ENCODE measurements at regions not wholly inside any gene's neighbourhood (a gene's known extent, or its start where the extent isn't known, plus 50 kb on each side); places are given as distances from the start of the nearest gene placed in this dataset.

- no peak overlapping the region for H3K4me2 ChIP-seq (ENCODE audit: insufficient read depth, low read length)
- H3K4me3 ChIP-seq (ENCODE audit: low read depth in 1 of 2, low read length in 2 of 2) = no peak overlapping the region
- no peak overlapping the region for H3K9ac ChIP-seq (ENCODE audit: low read depth, low read length)
- H3K27me3 ChIP-seq (ENCODE audit: insufficient read depth, low read length, poor library complexity) = no peaks in the 10 kb centered on the region
- ATAC-seq (ENCODE audit: insufficient read depth, low read depth) = no peak
- H4K20me1 ChIP-seq (ENCODE audit: insufficient read depth, low read length) = no peaks in the 10 kb centered on the region
- H3K4me1 ChIP-seq (ENCODE audit: insufficient read depth, low read length) = no peaks in the 10 kb centered on the region
- H3K36me3 ChIP-seq (ENCODE audit: insufficient read depth, low read length) = no peaks in the 10 kb centered on the region
- H3K79me2 ChIP-seq (ENCODE audit: insufficient read depth, low read length) = no peaks in the 10 kb centered on the region
- H2AFZ ChIP-seq (ENCODE audit: low read depth, low read length) = no peak overlapping the region
- no peaks in the 10 kb centered on the region for H3K9me3 ChIP-seq (ENCODE audit: insufficient read depth, low read length, severe bottlenecking)
- H3K27ac ChIP-seq (ENCODE audit: low read length) = no peak overlapping the region
- TF ChIP-seq EZH2 (IDR thresholded peaks at IDR 0.05; ENCODE audit: borderline replicate concordance, low read depth, low read length, severe bottlenecking) (no peak), CTCF (IDR thresholded peaks at IDR 0.05; ENCODE audit: borderline replicate concordance, extremely low read depth, low read length, poor library complexity, severe bottlenecking) (no peak)
- DNase-seq = no peak
These were observed 167.0 kb downstream of the TLE3 start for GRCh38 chr15:69930754-69931153.

GRCh38 chr15:69931156-69931555 is 166.6 kb downstream of the TLE3 start:
- H3K4me1 ChIP-seq (ENCODE audit: insufficient read depth, low read length) = no peaks in the 10 kb centered on the region
- H4K20me1 ChIP-seq (ENCODE audit: insufficient read depth, low read length) = no peaks in the 10 kb centered on the region
- H3K27me3 ChIP-seq (ENCODE audit: insufficient read depth, low read length, poor library complexity) = no peaks in the 10 kb centered on the region
- no peak for TF ChIP-seq EZH2 (IDR thresholded peaks at IDR 0.05; ENCODE audit: borderline replicate concordance, low read depth, low read length, severe bottlenecking)
- TF ChIP-seq CTCF (IDR thresholded peaks at IDR 0.05; ENCODE audit: borderline replicate concordance, extremely low read depth, low read length, poor library complexity, severe bottlenecking) = no peak
- H2AFZ ChIP-seq (ENCODE audit: low read depth, low read length) = no peak overlapping the region
- no peak overlapping the region for H3K9ac ChIP-seq (ENCODE audit: low read depth, low read length)
- no peak overlapping the region for H3K4me3 ChIP-seq (ENCODE audit: low read depth in 1 of 2, low read length in 2 of 2)
- H3K9me3 ChIP-seq (ENCODE audit: insufficient read depth, low read length, severe bottlenecking) = no peaks in the 10 kb centered on the region
- DNase-seq (no peak), ATAC-seq (ENCODE audit: insufficient read depth, low read depth) (no peak)
- H3K36me3 ChIP-seq (ENCODE audit: insufficient read depth, low read length) = no peaks in the 10 kb centered on the region
- H3K27ac ChIP-seq (ENCODE audit: low read length) = no peak overlapping the region
- H3K4me2 ChIP-seq (ENCODE audit: insufficient read depth, low read length) = no peak overlapping the region
- H3K79me2 ChIP-seq (ENCODE audit: insufficient read depth, low read length) = no peaks in the 10 kb centered on the region

- Histone ChIP-seq H3K4me3 (ENCODE audit: low read depth in 1 of 2, low read length in 2 of 2) (no peak overlapping the region), H3K79me2 (ENCODE audit: insufficient read depth, low read length) (no peaks in the 10 kb centered on the region), H3K36me3 (ENCODE audit: insufficient read depth, low read length) (no peaks in the 10 kb centered on the region), H3K27ac (ENCODE audit: low read length) (no peak overlapping the region), H3K9me3 (ENCODE audit: insufficient read depth, low read length, severe bottlenecking) (no peaks in the 10 kb centered on the region), H3K27me3 (ENCODE audit: insufficient read depth, low read length, poor library complexity) (no peaks in the 10 kb centered on the region), H2AFZ (ENCODE audit: low read depth, low read length) (no peak overlapping the region), H3K9ac (ENCODE audit: low read depth, low read length) (no peak overlapping the region), H3K4me2 (ENCODE audit: insufficient read depth, low read length) (no peak overlapping the region), H4K20me1 (ENCODE audit: insufficient read depth, low read length) (no peaks in the 10 kb centered on the region), H3K4me1 (ENCODE audit: insufficient read depth, low read length) (no peaks in the 10 kb centered on the region)
- DNase-seq (no peak), ATAC-seq (ENCODE audit: insufficient read depth, low read depth) (no peak)
- no peak for TF ChIP-seq CTCF (IDR thresholded peaks at IDR 0.05; ENCODE audit: borderline replicate concordance, extremely low read depth, low read length, poor library complexity, severe bottlenecking)
- no peak for TF ChIP-seq EZH2 (IDR thresholded peaks at IDR 0.05; ENCODE audit: borderline replicate concordance, low read depth, low read length, severe bottlenecking)
These were observed 163.1 kb downstream of the TLE3 start for GRCh38 chr15:69934607-69935006.
